ENCODE measurements at regions not wholly inside any gene's neighbourhood (a gene's known extent, or its start where the extent isn't known, plus 50 kb on each side); places are given as distances from the start of the nearest gene placed in this dataset.

GRCh38 chr11:116171271-116172140, 601.3 kb downstream of the BUD13 start:
- WGBS, 2 donors = 46 to 73% methylated on average over 8 of the region's 10 CpGs
- H3K4me1 ChIP-seq = no peaks in the 10 kb centered on the region
- H3K9me3 ChIP-seq = no peaks in the 10 kb centered on the region
- H3K4me3 ChIP-seq = no peak overlapping the region
- no peaks in the 10 kb centered on the region for H3K36me3 ChIP-seq (replicated peaks in 1 of 2; ENCODE audit: insufficient read depth in 1 of 2, low read depth in 2 of 2)
- no peak for ATAC-seq
- H3K27me3 ChIP-seq = no peaks in the 10 kb centered on the region
- intact Hi-C loops (cut with DNase I) = no loop called here
- no peak overlapping the region for H3K27ac ChIP-seq
- DNase-seq = peak in 1 of 4 donors; percentile 62
- TF ChIP-seq CTCF (IDR thresholded peaks at IDR 0.05) (no peak), POLR2A (IDR thresholded peaks at IDR 0.05) (no peak)

- TF ChIP-seq CTCF (IDR thresholded peaks at IDR 0.05) (peak in 2 of 7 experiments; percentile 7 to 8), POLR2A (IDR thresholded peaks at IDR 0.05) (no peak)
- H3K4me1 ChIP-seq = no peaks in the 10 kb centered on the region
- intact Hi-C loops (cut with DNase I) = no loop called here
- H3K36me3 ChIP-seq (replicated peaks in 1 of 2; ENCODE audit: insufficient read depth in 1 of 2, low read depth in 2 of 2) = no peaks in the 10 kb centered on the region
- H3K9me3 ChIP-seq = no peaks in the 10 kb centered on the region
- ATAC-seq (no peak), DNase-seq (peak in 1 of 4 donors; percentile 31)
- H3K4me3 ChIP-seq = no peak overlapping the region
- 42 to 54% methylated on average over 6 to 8 of the region's 8 CpGs for WGBS, 2 donors
- H3K27ac ChIP-seq = no peak overlapping the region
- H3K27me3 ChIP-seq = no peaks in the 10 kb centered on the region
Measured at GRCh38 chr11:116170526-116171120, 602.2 kb downstream of the BUD13 start.

GRCh38 chr11:116169776-116170175, 603.0 kb downstream of the BUD13 start:
- no peak for TF ChIP-seq CTCF (IDR thresholded peaks at IDR 0.05)
- TF ChIP-seq POLR2A (IDR thresholded peaks at IDR 0.05) = no peak
- Histone ChIP-seq H3K4me3 (no peak overlapping the region), H3K27me3 (no peaks in the 10 kb centered on the region), H3K36me3 (replicated peaks in 1 of 2; ENCODE audit: insufficient read depth in 1 of 2, low read depth in 2 of 2) (no peaks in the 10 kb centered on the region), H3K4me1 (no peaks in the 10 kb centered on the region), H3K9me3 (no peaks in the 10 kb centered on the region), H3K27ac (no peak overlapping the region)
- WGBS, 2 donors = 87 to 92% methylated on average over 2 of the region's 2 CpGs
- intact Hi-C loops (cut with DNase I) = no loop called here
- DNase-seq (no peak), ATAC-seq (no peak)

- Histone ChIP-seq H3K4me3 (no peak overlapping the region), H3K9me3 (no peaks in the 10 kb centered on the region), H3K4me1 (no peaks in the 10 kb centered on the region), H3K27me3 (no peaks in the 10 kb centered on the region), H3K27ac (no peak overlapping the region), H3K36me3 (replicated peaks in 1 of 2; ENCODE audit: insufficient read depth in 1 of 2, low read depth in 2 of 2) (no peaks in the 10 kb centered on the region)
- 50 to 56% methylated on average over 4 of the region's 4 CpGs for WGBS, 2 donors
- intact Hi-C loops (cut with DNase I) = no loop called here
- TF ChIP-seq CTCF (IDR thresholded peaks at IDR 0.05) (no peak), POLR2A (IDR thresholded peaks at IDR 0.05) (no peak)
- ATAC-seq (no peak), DNase-seq (no peak)
Measured at GRCh38 chr11:116168459-116168787, 604.4 kb downstream of the BUD13 start.
